SK-N-MC (cell line): ENCODE measurements at regions not wholly inside any gene's neighbourhood (a gene's known extent, or its start where the extent isn't known, plus 50 kb on each side); places are given as distances from the start of the nearest gene placed in this dataset.

ENCODE experiments used
- EZH2 ChIP-seq: fragments of 200-600 bp; sonication (generic); IDR thresholded peaks from one replicate; pipeline ENCODE4 v1.6.1; 2017; ENCODE audit warnings: antibody characterized with exemption
- FOXP2 ChIP-seq: optimal IDR thresholded peaks from 2 replicates; pipeline ENCODE3; 2011; ENCODE audit warnings: mild to moderate bottlenecking, moderate library complexity; ENCODE audit not compliant: insufficient read depth; ENCODE audit errors: extremely low read length, control extremely low read depth
- POLR2AphosphoS5 ChIP-seq: IDR thresholded peaks from 2 replicates; pipeline ENCODE4 v1.6.1; 2012; ENCODE audit warnings: mild to moderate bottlenecking, low read depth, low read length, borderline replicate concordance

GRCh38 chr11:39569789-39570188 lies 1889.7 kb downstream of the LRRC4C start:
- TF ChIP-seq POLR2AphosphoS5 (no peak), EZH2 (no peak), FOXP2 (no peak)
